Activated T-cell treated with anti-CD3 and anti-CD28 coated beads for 4 hours (primary cell): ENCODE measurements at regions not wholly inside any gene's neighbourhood (a gene's known extent, or its start where the extent isn't known, plus 50 kb on each side); places are given as distances from the start of the nearest gene placed in this dataset.

Experiments
- DNase-seq: peaks from one replicate; pipeline ENCODE4 v3.0.0-alpha.2; 2020

DNA sequence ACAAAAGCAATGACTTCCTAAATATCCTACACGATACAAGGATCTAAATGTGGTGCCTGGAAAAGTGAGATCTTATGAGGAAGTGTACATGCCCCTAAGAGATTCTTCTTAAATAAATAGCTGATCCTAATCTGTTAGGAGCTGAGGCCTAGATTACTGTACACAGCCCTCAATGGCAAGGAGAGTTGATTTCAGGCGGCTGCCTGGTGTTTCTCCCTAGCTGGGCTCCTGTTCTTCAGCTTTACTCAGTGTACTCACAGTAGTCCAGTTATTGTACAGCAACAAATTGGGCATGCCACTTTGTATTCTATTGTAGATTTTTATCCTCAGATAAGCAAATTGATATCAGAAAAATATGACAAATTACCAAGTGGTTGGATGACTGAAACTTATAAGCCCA is 358.2 kb upstream of the PDGFD start:
- DNase-seq = no peak

DNA sequence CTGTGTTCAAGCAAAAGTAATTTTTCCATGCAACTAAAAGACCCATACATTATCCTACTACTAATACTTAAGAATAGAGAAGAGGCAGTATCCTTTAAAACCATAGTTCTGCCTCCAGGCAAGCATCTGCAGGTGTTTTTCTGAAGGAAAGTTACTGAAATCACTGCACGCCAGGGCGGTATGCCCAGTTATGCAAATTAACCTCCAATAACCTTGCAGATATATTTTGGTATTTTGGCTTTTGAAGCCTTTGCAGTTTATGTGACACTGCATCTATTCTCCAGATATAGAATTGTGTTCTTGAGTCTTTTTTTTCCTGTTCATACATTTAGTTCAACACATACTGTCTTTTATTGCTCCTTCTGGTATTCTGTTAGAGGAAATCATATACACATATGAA is 346.2 kb upstream of the PDGFD start:
- DNase-seq = no peak

DNA sequence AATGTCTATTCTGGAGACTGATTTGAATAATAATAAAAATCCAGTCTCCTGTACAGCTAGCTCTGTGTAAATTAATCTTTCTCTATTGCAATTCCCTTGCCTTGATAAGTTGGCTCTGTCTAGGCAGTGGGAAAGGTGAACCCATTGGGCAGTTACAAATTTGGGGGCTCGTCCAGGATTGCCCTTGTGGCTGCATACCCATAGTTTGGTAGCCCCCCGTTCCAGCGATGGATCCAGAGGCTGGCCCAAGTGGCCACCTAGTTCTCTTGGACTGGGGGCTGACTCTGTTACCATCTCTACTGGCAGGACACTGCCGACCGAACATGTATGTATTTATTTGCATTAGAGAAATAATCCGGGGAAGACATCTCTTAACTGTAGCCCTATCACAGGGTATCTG is 326.2 kb upstream of the PDGFD start:
- DNase-seq = no peak

DNA sequence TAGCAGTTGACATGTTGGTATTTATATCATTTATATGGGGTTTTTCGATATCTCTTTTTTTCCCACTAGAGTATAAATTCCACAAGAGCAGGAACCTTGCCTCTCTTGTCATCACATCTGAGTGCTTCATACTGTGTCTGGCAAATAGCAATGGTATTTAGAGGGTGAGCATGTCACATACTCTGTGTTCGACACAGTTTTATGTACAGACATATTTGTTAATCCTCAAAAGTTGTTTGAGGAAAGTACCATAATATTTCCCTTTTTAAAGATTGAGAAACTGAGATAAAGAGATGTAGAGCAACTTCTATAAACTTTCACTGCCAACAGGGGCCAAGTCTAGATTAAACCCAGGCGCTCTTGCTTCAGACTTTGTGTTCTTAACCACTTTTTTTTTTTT is 324.6 kb upstream of the PDGFD start:
- no peak for DNase-seq

DNA sequence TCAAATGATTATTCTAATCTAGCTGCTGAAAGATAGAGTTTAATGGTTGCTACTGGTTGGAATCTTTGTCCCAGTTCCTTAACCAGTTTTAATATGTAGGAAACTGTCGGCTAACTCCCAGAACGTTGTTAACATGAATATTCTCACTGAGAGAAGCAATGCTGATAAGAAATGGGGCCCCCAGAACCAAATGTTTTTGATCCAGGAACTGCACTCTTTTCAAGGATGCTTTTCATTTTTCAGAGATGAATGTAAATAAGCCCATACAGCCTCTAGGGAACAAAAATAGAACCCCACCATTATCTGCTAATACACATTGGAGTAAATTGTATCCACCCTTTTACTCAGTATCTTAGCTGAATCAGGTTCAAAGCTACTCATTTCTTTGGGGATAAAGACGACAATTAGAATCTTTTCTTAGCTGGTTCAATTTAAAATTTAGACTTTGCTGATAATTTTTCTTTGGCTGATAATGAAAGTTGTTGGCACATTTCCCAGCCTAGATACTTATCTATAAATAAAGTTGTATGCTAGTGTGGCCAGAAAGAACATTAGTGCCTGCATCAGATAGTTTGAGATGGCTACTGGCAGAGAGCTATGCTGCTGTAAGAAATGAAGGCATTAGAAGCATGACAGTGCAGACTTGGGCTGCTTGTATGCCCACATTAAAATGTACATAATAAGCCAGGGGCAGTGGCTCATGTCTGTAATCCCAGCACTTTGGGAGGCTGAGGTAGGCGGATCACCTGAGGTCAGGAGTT is 323.3 kb upstream of the PDGFD start:
- no peak for DNase-seq

DNA sequence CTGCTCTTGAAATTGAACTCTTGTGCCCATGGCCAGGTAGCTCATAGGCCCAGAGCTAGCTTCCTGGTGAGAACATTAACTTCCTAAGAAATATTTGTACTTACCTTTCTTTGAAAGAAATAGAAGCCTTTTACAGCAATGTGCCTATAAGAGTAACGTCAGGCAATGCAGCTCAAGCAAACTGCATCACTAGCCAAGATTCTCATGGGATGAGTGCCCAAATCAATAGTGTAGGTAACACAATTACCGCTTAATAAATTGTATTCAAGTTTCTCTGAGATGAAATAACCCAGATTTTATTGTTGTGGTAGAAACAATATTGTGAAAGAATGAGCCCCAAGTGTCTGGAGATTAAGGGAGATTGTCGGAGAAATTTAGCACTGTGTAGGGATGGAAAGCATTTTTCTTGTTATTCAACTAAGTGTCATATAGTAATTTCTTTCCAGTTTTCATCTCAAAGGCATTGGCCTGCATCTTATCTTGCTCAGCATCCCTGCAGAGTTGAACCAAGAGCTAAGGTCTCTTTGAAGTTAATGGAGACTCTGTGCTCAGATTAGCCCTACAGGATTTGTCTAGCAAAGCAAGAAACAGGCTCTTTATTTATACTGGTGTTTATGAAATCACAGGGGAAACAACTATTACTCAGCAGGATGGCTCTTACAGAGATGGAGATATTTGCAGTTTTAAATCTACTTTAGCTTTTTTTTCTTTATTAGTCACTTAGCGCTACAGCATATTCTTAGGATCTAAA is 321.0 kb upstream of the PDGFD start:
- no peak for DNase-seq

DNA sequence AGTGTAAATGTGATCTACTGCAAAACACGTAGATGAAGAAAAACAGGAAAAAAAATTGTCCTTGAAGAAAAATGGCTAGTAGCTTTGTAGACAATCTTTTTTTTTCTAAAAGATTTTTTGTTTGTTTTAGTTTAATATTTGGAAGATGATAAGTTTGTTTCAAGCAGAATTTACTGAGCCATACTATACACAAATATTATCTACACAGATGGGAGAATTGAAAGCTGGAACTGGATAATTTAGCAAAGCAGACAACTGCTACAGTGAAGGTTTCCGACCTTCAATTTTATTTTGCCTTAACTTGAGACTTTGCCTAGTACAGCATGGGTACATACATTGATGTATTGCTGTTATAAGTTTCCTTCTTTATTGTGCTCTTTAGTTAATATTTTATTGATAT is 313.0 kb upstream of the PDGFD start:
- no peak for DNase-seq

DNA sequence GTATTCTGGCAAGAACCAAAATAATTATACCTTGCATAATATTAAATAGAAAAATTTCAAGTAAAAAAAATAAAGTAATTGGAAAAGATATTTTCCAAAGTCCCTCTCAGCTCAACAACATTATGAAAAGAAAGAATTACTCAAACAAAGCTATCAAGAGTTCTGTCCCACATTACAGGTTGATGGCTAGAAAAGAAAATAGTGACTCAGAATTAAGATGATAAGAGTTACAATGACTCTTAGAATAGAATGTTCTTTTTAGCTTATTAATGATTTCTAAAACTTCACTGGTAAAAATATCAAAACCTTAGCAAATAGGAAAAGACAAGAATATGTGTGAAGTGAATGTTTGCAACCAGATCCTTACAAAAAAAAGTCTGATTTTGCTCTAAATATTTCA is 312.5 kb upstream of the PDGFD start:
- DNase-seq = no peak

DNA sequence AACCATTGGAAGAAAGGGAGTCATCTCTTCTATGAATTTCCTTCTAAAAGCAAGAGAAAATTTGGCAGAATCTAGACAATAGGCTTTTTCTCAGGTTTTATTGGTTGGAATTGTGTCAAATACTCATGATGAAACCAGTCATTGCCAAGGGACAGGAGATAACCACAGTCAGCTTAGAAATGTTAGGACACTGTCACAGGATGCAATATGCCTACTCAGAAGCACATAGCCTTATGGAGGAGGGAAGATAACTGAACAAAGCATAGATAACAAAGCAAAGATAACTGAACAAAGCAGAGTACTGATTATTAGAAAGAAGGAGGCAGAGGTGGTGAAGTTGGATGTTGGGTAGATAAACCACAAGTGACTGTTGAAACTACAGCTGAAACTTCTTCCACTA is 303.5 kb upstream of the PDGFD start:
- DNase-seq = no peak

DNA sequence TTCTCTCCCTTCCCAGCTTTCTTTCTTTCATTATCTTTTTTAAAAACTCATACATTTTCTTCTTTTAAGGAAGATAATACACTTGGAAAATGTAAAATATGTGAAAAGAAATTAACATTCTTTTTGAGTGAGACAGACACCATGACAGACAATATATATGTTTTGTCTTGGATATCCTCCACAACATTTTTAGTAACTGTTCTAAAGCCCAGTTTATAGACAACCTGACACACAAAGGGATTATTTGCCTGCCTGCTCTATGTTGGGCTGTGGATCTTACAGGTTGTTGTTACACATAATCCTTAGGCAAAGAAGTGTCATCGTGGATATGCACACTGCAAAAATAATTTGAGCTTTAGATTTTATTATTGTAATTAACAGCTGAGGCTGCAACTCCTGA is 301.4 kb upstream of the PDGFD start:
- no peak for DNase-seq

DNA sequence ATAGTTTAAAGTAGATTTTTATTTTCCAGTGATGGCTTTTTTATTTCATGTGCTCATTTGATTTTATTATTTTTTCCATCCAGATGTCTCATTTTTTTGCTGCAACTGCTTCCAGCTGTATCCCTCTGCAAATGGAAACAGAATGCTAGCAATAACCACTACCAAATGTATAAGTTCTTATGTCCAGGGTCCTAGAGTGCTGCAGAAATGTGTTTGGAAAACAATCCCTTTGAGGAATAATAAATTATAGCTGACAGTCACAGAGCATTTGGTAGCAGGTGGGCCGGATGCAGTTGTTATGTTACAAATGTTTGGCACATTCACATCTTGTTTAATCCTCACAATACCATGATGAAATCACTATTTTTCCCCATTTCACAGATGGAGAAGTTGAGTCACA is 300.7 kb upstream of the PDGFD start:
- DNase-seq = no peak

DNA sequence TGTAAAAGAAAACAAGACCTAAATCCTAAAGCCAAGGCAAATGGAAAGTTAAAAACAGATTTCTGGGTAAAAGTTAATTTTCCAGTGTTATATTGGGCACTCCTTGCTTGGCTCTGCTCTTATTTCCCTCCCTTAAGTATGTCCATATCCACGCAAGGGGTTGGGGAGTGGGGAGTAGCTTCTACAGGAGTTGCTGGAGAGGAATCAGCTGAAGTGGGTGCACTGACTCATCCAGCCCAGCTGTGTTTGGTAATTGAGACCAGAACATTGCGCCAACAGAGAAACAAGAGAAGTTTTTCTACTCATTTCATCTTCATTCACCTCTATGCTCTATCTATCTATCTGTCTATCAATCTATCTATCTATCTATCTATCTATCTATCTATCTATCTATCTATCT is 298.4 kb upstream of the PDGFD start:
- no peak for DNase-seq

DNA sequence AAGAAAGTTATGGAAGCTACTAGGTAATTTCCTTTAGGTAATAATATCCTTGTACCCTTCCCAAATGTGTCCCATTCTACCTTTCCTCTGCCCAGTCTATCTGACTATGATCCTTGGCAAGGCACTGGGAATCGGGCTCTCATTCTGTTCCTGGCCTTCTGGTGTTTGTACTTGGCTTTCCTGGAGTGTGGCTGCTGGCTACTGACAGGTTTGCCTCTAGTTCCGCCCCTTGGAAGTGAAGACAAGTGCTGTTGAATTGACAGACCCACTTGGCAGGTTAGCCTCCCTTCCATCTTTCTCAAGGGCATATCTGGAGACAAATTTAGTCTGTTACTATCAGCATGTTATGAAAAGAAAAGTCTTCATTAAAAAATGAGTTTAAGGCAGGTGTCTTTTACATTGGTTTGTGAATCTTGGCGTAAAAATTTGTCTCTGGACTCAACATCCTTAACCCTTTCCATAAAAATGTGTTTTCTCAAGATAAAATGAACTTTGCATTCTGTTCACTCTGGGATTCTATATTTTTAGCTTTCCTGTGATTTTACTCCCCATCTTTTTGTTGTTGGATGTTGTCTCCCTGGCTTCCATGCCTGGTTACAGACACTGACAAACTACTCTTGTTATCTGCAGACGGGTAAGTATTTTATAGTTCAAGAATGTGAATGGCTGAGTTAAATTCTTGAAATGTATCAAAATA is 287.4 kb upstream of the PDGFD start:
- DNase-seq = no peak

DNA sequence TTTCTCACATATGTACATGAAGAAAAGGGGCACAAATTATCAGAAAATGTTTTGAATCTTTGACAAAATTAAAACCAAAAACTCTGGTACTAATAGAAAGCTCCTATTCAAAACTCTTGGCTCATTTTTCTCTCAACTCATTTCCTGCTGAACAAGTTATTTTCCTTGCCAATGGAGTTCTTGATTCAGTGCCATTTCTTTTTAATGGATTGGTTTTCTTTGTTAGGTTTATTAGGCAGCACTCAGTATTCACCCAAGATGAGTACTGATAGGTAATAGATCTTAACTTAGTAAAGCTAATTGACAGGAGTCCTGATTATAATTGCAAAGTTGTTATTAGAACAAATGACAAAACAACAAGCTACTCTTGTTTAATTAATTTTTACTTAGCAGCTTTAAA is 279.4 kb upstream of the PDGFD start:
- no peak for DNase-seq

DNA sequence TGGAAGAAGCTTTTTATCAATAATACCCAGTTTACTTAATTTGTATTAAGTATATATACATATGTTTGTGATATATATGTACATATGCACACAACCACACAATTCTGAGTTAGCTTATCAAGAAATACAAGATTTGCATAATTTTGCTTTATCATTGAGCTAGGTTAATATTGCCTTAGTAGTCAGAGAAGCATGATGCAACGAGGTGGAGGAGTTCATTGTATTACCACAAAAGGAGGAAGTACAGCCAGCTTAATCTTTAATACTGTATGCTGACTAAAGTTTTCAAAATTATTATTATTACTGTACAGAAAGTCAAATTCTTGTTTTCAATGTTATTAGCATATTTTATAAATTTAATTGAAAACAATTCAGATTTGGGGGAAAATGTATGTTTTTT is 278.4 kb upstream of the PDGFD start:
- no peak for DNase-seq

DNA sequence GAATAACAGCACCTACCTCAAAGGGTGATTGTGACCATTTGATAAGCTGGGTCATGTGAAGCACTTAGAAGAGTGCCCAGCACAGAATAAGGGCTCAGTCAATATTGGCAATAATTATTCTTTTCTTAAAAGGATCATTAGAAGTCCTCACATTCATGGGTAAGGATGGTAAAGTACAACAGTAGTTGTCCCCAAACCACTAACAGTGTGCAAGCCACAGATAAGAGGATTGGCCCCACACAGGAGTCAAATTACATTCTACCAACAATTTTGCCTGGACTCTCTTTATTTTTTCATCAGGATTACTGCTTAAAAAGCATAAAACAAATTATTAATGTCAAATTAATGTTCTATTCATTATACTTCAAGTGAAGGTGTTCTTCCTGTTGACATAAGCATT is 271.5 kb upstream of the PDGFD start:
- no peak for DNase-seq

DNA sequence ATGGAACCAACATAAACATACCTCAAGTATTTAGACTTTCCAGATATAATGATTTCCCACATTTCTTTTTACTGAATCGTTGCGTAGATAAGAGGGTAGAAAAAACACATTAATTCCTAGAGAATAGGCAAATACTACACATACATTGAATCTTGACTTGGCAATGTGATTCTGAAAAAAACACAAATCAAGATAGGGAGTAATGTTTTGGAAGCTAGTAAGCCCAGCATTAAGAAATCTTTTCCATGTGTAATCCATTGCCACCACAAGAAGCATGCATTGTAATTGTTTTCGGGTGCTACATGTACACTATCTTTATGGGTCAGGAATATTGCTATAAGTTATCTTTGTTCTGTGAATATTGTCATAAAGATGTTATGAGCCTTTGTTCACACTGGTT is 269.8 kb upstream of the PDGFD start:
- DNase-seq = no peak

DNA sequence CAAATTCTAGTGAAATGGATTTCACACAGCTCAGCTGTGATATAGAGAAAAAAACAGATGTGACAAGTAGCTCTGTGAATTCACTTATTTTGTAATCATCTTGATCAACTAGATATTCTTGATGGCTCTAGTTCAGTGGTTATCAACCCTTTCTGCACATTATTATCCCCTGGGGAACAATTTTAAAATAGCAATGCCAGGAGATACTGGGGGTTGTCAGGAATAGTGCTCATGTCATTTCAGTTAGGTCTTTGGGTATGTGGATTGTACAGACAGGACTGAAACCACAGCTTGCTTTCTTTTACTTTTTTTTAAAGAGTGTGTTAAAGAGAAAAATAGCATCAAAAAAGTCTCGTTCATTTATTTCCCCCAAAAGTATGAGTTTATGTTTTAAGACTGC is 269.0 kb upstream of the PDGFD start:
- DNase-seq = no peak

DNA sequence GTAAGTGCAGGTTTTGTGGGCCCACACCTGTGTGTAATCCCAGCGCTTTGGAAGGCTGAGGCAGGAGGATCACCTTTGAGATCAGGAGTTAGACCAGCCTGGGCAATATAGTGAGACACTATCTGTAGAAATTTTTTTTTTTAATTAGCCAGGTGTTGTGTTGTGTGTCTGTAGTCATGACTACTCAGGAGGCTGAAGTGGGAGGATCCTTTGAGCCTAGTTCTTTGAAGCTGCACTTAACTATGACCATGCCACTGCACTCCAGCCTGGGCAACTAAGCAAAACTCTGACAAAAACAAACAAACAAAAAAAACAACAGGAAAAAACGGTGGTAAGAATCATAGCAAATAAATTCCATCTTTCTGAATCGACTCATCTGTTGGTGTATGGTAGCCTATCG is 268.6 kb upstream of the PDGFD start:
- no peak for DNase-seq

DNA sequence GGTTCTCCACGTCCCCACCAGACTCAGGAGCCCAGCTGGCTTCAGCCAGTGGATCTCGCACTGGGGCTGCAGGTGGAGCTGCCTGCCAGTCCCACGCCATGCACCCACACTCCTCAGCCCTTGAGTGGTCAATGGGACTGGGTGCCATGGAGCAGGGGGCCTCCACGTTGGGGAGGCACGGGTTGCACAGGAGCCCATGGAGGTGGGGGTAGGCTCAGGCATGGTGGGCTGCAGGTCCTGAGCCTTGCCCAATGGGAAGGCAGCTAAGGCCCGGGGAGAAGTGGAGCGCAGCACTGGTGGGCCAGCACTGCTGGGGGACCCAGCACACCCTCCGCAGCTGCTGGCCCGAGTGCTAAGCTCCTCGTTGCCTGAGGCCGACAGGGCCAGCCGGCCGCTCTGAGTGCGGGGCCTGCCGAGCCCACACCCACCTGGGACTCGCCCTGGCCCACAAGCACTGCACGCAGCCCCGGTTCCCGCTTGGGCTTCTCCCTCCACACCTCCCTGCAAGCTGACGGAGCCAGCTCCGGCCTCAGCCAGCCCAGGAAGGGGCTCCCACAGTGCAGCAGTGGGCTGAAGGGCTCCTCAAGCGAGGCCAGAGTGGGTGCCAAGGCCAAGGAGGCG is 258.5 kb upstream of the PDGFD start:
- DNase-seq = no peak

DNA sequence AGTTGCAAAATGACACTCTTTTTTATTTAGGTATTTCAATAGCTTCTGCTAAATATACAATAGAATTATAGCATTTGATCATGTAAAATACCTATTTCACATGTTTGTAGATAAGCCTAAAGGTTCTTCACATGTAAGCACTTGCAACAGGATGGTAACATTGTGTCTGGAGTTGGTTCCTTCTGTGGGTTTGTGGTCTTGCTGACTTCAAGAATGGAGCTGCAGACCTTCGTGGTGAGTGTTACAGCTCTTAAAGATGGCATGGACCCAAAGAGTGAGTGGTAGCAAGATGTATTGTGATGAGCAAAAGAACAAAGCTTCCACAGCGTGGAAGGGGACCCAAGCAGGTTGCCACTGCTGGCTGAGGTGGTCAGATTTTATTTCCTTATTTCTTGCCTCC is 246.4 kb upstream of the PDGFD start:
- no peak for DNase-seq

DNA sequence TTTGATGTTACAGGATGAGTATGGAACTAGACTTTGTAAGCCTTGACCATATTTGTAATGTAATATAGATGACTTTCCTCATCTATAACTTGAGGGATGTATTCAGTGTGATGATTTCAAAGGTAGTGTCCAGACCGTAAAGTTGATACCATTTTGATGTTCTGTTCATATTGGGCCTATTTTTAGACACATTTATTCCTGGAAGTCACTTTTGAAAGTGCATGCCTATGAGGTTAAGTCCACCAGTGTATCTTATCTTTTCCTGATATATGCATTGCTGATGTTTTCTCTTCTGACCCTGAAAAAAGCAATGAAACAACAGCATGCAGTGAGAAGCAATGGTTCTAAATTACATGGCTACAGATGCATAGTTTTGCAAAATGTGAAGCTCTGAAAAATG is 244.7 kb upstream of the PDGFD start:
- DNase-seq = no peak

DNA sequence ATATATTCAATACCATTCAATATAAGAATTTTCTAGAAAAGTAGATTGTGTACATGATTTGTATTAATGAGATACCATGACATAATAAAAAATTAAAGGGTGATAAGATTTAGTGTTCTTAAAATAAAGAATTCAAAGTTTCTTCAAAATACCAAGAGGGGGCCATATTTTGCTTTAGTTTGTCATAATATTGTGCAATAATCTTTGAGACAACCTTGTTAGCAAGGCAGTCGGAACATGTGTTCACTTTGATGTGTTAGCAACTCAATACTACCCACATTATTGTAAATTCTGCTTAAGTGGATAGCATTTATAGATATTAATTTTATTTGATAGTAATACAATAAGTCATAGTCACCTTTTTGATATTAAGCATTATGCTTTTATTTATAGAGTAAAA is 241.3 kb upstream of the PDGFD start:
- no peak for DNase-seq
